HG02759 (cell line): ENCODE measurements at regions not wholly inside any gene's neighbourhood (a gene's known extent, or its start where the extent isn't known, plus 50 kb on each side); places are given as distances from the start of the nearest gene placed in this dataset.

ENCODE experiments used
- ATAC-seq: cut with Tn5 transposase; IDR thresholded peaks from one replicate; pipeline ENCODE4 v1.9.1; 2021; ENCODE audit warnings: mild to moderate bottlenecking, moderate library complexity; ENCODE audit not compliant: unreplicated experiment

DNA sequence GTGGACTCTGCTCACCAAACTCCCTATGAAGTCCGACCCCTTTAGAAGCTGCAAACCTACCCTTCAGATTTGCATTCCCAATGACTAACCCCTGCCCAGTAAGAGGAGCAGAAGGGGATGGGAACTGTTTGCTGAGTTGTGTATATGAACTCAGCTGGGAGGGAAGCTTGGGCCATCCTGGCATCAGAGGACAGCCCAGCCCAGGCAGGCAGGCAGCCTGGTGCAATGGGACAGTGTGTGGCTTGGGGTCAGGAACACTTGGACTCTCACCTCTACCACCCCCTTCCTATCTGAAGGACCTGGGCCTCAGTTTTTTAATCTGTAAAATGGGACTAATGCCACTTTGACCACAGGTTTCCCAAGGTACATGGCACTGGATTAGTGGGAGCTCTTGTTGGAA lies 147.4 kb upstream of the GPR26 start:
- ATAC-seq, result no peak

DNA sequence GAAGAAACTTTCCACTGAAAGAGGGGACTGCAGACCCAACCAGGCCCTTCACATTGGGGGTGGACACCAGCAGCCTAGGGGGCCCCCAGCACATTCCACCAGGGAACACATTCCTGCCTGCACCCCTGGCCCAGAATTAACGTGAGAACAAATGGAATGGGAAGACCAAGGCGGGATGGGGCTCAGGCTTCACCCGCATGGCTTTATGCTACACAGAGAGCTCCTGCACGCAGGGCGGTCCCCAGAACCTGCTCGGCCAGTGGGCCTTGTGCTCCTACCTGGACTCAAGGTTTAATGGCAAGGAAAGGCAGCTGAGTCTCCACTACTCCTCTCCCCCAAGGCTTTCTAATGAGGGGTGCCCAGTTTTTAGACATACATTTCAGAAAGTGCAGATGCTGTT lies 146.3 kb upstream of the GPR26 start:
- ATAC-seq, result no peak

DNA sequence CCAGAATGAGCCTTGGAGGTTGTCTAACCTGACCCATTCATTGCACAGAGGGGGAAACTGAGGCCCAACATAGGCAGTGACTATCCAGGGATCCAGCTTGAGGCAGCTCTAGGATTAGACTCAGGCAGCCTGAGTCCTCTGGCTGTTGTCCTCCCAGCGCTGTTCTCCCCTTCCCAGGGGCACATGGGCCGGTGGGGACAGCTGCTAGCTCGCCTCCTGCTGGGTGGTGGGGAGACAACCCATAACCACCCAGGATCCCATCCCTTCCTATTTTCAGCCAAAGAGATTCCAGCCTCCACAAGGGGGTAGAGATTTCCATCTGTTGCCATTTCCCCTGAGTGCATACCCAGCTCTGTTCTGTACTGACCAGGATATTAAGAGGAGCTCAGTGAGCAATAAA lies 145.1 kb upstream of the GPR26 start:
- ATAC-seq, result no peak

DNA sequence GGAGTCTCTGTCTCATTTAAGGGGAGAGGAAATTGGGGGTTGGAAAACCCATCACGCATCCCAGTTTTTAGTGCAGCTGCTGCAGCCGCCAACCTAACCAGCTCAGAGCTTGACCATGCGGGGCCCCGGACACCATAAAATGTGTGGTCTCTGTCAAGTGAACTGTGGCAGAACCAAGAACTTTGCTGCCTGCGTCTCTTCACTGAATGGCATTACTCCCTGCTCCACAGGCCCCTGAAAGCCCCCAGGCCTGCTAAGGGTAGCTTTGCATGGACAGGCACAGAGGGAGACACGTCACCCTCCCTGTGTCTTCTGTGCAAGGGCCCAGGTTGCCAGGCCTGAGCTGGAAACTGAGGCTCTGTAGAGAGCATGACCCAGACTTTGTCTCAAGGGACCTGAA lies 144.6 kb upstream of the GPR26 start:
- ATAC-seq, result no peak

DNA sequence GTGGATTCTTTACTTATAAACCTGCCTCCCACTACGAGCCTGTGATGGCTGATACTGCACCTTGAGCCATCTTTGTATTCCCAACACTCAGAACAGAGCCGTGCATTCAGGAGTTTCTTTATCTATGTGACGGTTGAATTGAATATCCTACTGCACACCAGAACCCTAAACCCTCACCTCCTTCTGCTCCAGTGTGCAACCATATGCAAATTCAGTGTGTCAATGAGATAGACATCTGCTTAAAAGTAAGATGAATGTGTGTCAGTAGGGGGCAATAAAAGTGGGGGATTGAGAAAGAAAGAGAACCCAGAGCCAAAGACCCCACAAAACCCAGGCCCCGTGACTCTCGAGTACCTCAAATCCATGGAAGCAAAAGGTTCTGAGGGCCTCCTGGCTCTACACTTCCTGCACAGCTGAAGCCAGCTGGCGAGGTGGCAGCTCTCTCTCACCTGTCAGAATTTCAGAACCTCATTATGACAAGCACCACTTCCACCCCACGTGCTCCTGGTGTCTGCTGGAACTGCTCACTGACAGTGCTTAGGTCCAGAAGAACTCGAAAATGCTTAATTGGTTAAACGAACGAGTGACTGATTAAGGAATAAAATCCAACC lies 143.3 kb upstream of the GPR26 start:
- ATAC-seq, result no peak

DNA sequence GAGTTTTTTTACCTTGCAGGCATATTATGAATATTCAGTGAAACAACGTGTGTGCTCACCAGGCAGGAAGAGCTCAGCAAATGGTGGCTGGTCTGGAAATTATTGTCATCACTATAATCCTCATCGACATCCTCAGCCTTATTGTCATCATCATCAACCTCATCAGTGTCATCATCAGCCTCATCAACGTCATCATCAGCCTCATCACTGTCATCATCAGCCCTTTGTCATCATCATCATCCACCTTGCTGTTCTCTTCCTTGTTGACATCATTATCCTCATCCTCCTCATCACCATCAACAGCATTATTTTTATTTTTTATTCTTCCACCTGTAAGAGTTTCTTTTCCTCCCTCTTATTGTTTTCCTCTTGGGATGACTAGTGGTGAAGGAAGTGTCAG lies 142.3 kb upstream of the GPR26 start:
- no peak for ATAC-seq

DNA sequence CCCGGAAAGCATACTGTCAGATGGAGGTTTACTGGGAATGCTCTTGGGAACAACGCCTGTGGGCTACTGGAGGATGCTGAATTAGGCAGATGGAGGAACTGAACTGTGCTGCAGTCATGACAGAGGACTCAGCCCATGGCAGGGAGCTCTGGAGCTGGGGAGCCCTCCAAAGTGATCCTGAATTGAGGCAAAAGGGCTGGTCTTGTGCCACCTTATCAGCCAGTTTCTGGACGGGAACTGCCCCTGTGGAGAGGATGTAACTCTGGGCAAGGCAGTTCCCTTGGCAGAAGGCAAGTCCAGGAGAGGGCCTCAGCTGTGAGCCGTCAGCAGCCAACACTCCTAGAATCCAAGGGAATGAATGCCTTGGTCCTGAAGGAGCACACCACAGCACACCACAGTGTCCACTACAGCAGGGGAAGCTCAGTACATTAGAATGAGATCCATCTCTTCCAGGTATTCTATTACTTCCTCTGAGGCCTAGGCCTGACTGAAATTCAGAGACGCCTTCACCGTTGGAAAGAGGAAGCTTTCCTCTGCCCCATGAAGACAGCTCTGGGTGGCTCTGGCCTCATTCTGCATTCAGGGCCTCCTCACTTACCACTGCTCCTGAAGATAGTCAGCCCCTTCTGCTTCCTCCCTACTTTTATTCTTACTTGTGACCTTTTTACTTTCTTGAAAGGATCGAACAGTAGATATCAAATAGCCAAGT lies 139.6 kb upstream of the GPR26 start:
- no peak for ATAC-seq

DNA sequence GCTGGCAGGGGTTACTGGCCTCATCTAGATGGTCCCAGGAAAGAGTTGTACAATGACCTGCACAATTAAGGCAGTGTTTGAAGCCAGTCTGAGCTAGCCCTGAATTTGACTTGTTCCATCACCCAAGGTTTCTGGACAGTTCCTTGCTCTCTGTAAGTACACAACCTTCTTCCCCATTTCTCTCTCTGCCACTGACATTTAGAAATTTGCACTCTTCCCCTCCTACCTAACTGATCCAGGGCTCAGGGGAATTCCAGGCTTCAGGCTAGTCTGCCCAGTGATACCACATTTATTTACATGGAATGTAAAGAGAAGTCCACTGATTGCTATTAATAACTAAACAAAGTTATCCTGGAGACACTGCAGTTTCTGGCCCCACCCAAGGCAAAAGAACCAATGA lies 139.0 kb upstream of the GPR26 start:
- no peak for ATAC-seq

DNA sequence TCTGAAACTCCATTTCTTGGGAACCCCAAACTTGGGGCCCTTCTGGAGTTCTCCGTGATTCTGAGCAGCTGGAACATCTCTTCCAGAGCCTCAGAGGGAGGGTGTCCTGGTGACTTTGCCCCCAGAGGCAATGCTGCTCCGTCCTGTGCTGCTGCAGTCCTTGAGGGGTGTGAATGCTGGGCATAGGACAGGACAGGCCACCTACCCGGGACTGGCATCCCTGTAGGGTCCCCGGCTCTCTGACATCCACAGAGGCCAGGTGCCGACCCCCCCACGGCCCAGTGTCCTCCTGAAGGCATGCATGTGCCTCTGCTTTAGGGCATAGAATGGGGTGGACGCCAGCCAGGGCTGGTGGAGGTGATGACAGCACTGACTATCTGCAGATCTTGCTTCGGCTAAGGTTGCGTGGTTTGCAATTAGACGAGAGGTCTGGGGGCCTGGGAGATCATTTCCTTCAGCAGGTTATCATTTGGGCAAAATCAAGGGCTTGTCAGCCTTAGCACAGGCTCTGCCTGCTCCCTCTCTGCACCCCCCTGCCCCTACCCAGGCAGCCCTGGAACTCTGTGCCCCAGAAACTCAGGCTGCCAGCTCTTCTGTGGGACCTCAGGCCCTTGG lies 136.9 kb upstream of the GPR26 start:
- no peak for ATAC-seq

DNA sequence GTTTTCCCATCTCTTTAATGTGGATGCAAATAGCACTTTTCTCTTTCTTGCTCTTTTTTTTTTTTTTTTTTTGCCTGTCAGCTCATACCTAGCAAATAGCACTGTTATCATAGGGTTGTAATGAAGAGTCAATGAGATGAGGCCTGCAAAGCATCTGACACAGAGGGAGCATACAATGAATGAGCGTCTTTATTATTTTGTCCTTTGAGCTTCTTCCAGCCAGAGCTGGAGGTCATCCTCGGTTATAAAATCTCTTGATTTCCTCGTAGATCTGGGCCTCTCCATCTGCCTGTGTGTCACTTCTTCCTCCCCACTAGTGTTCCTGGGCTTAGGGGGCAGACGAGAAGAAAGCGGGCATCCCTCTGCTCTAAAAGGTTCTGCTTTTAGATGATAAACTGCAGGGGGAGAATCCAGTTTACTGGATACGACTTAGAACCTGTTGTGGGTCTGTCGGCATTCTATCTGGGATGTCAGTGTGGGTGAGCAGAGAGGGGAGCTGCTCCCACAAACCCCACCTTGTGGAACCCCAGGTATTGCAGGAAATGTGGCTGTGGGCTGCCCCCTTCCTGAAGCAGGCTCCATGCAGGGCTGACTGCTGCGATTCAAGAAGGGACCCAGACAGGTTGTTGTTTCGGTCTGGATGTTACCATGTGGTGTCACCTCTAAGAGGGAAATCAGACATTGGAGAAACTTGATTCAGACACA lies 135.8 kb upstream of the GPR26 start:
- ATAC-seq, result no peak

DNA sequence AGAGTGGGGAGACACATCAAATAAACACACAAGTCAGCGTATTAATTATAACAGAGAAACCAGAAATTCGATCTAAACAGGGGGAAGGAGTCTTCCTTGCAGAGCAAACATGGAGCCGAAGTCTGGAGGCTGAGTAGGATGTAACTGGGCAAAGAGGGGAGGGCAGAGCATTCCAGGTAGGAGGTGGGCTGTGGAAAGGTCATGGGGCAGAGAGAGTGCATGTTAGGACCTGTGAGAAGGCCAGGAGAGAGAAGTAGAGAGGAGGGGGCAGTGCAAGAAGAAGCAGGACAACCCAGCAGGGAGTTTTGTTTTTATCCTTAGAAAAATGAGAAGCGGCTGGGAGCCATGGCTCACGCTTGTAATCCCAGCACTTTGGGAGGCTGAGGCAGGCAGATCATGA lies 130.8 kb upstream of the GPR26 start:
- no peak for ATAC-seq

DNA sequence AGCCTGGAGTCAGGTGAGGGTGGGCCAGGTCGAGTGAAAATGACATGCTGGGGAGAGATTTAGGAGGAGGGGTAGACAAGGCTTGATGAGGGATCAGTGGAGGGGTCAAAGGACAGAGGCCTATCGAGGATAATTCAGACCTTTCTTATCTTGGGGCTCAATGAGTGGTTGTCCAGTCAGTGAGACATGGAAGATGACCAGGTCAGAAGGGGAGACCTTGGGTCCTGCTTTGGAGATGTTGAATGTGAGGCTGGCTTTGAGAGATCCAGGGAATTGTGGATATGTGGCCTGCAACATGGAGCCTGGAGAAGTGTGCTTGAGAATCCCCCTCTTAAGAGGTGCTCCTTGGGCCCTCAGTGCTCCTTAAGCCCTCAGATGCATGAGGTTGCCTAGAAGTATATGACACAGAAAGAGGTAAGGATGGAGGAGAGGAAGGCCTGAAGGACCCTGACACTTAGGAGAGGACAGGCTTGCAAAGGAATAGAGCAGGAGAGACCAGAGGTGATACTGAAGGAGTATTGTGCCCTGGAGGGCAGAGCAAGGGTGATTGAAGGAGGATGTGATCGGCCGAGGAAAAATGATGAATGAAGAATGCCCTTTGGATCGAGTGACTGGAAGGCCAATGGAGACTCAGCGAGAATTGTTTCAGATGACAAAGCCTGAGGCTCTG lies 129.8 kb upstream of the GPR26 start:
- ATAC-seq, result no peak

DNA sequence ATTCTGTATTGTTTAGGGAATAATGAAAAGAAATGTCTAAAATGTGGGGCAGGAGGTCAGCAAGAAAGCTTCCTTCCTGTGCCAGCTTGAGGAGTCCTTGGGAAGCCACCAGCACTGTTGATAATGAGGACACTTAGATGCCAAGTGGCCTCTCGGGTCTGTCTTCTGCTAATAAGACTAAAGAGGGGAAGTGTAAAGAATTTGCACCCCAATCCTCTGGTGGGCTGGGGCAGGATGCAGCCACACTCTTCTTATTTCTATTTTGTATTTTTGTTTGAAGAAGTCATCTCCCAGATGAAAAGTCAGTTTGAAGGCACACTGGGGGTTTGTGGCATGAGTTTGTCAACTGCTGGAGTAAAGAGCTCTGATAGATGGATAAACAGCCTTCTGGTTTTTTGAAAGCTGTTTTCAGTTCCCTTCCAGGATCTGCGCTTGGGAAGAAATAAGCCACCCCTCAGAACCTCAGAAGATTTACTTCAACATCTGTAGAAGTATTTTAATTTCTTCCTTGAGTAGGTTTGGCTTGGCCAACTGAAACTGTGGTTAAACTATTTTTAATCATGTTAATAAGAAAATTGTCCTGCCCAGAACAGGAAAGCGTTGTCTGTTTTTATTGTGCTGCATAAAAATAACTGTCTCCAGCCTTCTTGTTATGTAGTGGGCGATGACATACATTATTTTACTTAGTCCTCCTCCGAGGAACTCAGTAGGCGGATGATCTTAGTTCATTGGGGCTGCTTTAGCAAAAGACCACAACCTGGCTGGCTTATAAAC lies 128.8 kb upstream of the GPR26 start:
- no peak for ATAC-seq

DNA sequence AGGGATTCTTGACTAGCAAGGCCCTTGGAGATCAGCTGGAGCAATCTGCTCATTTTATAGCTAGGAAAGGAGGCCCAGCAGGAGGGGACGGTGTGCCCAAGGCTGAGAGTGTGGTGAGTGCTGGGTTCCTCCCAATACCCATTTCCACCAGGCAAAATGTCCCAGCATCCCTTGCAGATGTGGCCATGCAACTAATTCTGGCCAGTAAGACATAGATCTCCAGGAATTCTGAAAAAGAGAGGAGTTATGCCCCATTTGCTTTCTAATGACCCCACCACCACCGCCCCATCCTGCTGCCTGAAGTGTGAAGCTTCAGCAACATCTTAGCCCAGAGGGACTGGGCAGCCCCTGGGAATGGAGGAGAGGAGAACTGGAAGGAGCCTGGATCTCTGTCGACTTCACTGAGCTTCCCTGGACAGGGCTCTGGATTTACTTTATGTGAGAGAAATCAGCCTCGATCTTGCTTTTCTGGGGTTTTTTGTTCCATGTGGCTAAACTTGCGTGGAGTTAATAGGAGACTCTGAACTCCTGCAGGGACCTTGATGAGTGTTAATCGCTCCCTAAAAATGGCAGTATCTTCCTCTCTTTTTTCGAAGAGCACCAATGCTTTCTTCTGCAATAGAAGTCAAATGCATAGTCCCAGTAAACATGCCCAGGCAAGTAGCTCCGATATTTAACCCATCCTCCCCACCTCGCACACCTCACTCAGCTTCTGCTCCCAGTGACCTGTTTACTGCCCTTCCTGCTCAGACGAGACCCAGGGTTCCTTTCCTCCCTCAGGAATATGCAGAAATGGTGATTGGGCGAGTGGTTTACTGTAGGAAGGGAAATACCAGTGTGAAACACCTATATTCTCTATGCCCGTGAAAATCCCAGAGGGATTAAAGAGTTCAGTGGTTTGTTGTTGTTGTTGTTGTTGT lies 127.5 kb upstream of the GPR26 start:
- no peak for ATAC-seq

DNA sequence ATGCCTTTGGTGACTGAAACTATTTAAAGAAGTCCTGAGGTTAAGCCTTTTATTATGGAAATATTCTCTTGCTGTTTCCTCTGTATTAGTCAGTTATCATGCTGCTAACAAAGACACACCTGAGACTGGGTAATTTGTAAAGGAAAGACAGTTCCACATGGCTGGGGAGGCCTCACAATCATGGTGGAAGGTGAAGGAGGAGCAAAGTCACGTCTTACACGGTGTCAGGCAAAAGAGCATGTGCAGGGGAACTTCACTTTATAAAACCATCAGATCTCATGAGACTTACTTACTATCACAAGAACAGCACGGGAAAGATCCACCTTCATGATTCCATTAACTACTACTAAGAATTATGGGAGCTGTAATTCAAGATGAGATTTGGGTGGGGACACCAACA lies 121.2 kb upstream of the GPR26 start:
- ATAC-seq, result no peak

DNA sequence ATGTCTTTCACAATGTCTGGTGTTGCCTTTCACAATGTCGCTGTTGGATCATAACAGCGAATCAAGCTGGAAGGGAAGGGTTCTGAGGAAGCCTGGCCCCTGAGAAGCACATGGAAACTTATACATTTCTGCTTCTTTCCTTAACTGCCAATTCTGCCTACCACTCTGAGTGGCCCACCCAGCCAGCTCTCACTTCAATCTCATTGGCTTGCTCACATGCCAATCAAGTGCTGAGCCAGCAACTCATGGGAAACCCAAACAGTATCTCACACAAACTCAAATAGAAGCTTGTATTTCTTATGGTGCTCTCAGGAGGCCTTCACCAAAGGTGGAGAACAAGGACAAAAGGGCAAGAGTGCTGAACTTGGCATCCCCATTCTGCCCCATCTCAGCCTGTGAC lies 117.4 kb upstream of the GPR26 start:
- no peak for ATAC-seq

DNA sequence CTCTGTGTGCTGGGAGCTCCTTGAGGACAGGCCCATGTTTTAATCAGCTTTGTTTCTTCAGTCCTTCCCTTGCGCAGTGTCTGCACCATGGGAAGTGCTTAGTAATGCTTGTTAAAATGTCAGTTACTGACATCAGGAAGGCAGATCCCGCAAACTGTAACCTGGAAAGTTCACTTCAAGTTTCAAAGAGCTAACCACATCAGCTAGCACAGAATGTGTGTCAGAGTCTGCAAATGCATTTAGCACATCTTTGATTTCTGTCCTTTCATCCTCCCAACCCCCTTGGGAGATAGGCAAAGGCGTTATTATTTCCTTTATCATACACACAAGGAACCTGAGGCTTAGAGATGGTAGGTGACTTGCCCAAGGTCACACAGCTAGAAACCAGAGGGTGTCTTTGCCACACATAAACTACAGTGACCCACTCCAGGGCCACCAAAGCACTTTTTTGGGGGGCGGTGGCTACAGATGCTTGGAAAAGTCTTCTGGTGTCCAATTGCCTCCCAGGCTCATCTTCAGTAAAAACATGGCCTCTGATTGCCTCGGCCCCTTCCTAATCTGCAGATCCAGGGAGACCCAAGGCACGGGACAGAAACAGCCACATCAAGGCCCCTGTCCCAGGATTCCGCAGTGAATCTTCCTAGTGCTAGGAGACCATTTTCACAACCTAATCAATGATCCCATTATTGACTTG lies 116.2 kb upstream of the GPR26 start:
- no peak for ATAC-seq

DNA sequence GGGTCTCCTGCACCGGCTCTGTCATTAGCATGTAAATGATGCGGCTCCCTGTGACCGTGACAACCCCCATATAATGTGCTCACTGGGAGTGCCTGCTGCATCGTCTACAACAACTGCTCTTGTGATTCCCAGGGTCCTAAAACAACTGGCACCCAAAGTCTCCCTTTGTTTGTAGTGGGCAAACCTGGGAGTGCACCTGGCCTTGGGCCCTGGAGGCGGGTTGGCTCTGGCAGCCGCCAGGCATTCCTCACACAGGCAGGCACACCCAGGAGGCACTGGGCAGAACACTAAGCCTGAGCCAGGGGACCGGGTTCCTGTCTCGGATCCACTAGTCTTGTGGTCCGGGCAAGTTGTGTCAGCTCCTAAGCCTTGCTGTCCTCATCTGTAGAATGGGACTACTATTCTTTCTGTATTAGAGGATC lies 115.5 kb upstream of the GPR26 start:
- no peak for ATAC-seq

DNA sequence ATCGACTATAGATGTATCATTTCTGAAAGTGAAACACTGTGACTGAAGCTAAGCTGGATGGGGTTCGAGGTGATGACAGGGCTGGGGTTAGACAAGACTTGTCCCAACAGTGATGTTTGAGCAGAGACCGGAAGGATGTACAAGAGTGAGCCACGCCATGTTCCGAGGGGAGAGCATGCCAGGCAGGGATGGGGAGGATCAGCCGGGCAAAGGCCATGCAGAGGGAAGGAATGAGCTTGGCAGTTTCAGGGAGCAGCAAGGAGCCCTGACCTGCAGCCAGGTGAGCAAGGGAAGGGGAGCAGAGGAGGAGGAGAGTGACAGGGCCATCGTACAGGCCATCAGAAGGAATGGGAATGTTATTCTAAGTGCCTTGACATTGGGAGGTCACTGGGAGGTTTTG lies 114.9 kb upstream of the GPR26 start:
- no peak for ATAC-seq
